OCI-LY1 (cell line): ENCODE measurements at regions not wholly inside any gene's neighbourhood (a gene's known extent, or its start where the extent isn't known, plus 50 kb on each side); places are given as distances from the start of the nearest gene placed in this dataset.

Experiments used
- EZH2 ChIP-seq: fragments of 200-600 bp; sonication (generic), shearing (Covaris generic); IDR thresholded peaks from 2 replicates; pipeline ENCODE4 v1.8.0; 2017; ENCODE audit warnings: borderline replicate concordance, mixed run types, mild to moderate bottlenecking, antibody characterized with exemption, low read length, moderate library complexity, mixed read lengths
- TF ChIP-seq, protein P1 (sequence below): fragments of 200-600 bp; sonication (generic), shearing (Covaris generic); IDR thresholded peaks from 2 replicates; pipeline ENCODE4 v1.5.1; 2017; ENCODE audit warnings: mild to moderate bottlenecking, antibody characterized with exemption, low read length, moderate library complexity, mixed read lengths

DNA sequence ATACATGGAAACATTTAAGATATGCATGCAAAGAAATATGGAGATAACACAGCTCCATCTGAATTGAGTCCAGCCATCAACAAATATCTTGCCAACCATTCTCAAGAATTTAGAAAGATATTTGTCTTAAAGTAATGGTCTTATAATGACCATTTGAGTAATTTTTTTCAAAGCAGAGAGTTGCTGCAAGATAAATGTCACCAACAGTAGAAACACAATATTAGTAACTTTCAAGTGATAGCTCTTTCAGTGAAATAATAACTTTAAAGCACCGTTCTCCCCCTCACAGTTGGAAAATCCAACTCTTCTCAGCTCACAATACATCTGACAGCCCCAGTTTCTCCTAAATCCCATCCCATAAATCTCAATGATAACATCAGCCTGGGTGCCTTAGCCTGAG, 481.0 kb upstream of the ADAMTS5 start:
- TF ChIP-seq, protein P1, sequence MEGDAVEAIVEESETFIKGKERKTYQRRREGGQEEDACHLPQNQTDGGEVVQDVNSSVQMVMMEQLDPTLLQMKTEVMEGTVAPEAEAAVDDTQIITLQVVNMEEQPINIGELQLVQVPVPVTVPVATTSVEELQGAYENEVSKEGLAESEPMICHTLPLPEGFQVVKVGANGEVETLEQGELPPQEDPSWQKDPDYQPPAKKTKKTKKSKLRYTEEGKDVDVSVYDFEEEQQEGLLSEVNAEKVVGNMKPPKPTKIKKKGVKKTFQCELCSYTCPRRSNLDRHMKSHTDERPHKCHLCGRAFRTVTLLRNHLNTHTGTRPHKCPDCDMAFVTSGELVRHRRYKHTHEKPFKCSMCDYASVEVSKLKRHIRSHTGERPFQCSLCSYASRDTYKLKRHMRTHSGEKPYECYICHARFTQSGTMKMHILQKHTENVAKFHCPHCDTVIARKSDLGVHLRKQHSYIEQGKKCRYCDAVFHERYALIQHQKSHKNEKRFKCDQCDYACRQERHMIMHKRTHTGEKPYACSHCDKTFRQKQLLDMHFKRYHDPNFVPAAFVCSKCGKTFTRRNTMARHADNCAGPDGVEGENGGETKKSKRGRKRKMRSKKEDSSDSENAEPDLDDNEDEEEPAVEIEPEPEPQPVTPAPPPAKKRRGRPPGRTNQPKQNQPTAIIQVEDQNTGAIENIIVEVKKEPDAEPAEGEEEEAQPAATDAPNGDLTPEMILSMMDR = no peak
- no peak for TF ChIP-seq EZH2
